ENCODE measurements at regions not wholly inside any gene's neighbourhood (a gene's known extent, or its start where the extent isn't known, plus 50 kb on each side); places are given as distances from the start of the nearest gene placed in this dataset.

DNA sequence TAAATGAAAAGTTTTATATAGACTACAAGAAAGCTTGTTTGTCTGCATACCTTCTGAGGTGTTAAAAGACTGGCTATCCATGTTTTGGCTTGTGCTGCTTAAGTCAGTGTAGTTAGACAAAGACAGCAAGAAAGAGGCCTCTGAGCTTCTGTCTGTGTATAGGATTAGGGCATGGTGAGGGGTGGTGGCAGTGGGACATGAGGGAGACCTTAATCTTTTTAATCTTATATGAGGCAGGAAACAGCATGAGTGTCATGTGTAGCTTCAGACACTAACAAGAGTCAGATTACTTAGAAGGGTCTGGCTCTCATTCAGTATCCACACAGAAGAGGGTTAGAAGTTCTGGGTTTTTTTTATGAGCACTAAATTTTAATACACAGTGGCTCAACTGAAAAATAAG, 213.3 kb downstream of the GABRG1 start:
- no peaks in the 10 kb centered on the region for H3K4me1 Mint-ChIP-seq
- H3K9me3 Mint-ChIP-seq, result no peaks in the 10 kb centered on the region
- TF ChIP-seq, protein P1, sequence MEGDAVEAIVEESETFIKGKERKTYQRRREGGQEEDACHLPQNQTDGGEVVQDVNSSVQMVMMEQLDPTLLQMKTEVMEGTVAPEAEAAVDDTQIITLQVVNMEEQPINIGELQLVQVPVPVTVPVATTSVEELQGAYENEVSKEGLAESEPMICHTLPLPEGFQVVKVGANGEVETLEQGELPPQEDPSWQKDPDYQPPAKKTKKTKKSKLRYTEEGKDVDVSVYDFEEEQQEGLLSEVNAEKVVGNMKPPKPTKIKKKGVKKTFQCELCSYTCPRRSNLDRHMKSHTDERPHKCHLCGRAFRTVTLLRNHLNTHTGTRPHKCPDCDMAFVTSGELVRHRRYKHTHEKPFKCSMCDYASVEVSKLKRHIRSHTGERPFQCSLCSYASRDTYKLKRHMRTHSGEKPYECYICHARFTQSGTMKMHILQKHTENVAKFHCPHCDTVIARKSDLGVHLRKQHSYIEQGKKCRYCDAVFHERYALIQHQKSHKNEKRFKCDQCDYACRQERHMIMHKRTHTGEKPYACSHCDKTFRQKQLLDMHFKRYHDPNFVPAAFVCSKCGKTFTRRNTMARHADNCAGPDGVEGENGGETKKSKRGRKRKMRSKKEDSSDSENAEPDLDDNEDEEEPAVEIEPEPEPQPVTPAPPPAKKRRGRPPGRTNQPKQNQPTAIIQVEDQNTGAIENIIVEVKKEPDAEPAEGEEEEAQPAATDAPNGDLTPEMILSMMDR (conservative IDR thresholded peaks at IDR 0.05), result no peak
- no peak for DNase-seq (ENCODE audit: low read depth, low spot score)
- H3K27me3 Mint-ChIP-seq (ENCODE audit: low read depth), result peaks cover 4% of the 10 kb centered on the region
- no peaks in the 10 kb centered on the region for H3K36me3 Mint-ChIP-seq (ENCODE audit: low read depth)
- H3K4me3 Mint-ChIP-seq, result no peak overlapping the region
- no peak overlapping the region for H3K27ac Mint-ChIP-seq (ENCODE audit: unreplicated experiment)

- Mint-ChIP-seq H3K4me1 (no peaks in the 10 kb centered on the region), H3K9me3 (peaks cover 5% of the 10 kb centered on the region), H3K27me3 (ENCODE audit: low read depth) (no peaks in the 10 kb centered on the region), H3K36me3 (ENCODE audit: low read depth) (no peaks in the 10 kb centered on the region), H3K27ac (ENCODE audit: unreplicated experiment) (no peak overlapping the region), H3K4me3 (no peak overlapping the region)
- no peak for DNase-seq (ENCODE audit: low read depth, low spot score)
- TF ChIP-seq, protein P1 (conservative IDR thresholded peaks at IDR 0.05), result no peak
Measured at GRCh38 chr4:45897946-45898585, 225.8 kb downstream of the GABRG1 start.

GRCh38 chr4:45883421-45883820, 240.4 kb downstream of the GABRG1 start:
- H3K4me1 Mint-ChIP-seq, result no peaks in the 10 kb centered on the region
- H3K36me3 Mint-ChIP-seq (ENCODE audit: low read depth), result no peaks in the 10 kb centered on the region
- TF ChIP-seq, protein P1 (conservative IDR thresholded peaks at IDR 0.05), result no peak
- no peak overlapping the region for H3K4me3 Mint-ChIP-seq
- no peak for DNase-seq (ENCODE audit: low read depth, low spot score)
- peaks cover 7% of the 10 kb centered on the region for H3K27me3 Mint-ChIP-seq (ENCODE audit: low read depth)
- H3K9me3 Mint-ChIP-seq, result peaks cover 13% of the 10 kb centered on the region
- H3K27ac Mint-ChIP-seq (ENCODE audit: unreplicated experiment), result no peak overlapping the region

DNA sequence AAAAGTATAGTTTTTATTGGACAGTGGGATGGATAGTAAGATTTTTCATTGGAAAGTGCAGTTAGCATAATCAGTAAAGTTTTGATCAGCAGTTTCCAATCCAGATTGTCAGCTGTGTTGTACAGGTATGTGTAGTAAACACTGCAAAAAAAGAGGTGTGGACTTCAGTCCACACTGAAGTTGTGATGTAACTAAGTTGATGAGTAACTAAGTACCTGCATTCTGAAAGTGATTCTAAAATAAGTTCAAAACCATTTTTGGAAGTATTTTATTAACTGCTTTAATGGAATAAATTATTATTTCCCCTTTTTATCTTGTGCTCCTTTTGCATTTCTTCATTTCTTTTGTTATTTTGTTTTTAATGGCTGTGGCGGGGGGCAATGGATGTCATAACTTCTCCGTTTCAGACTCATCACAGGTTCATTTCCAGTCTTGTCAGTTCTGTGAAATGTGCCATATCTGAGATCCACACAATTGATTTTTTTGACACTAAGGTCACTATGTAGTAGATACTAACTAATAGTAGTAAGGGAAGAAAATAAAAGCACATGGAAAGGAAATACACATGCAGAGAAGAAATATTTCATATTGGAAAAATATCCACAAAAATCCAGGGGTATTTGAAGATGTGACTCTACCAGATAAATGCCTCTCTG, 247.5 kb downstream of the GABRG1 start:
- Mint-ChIP-seq H3K9me3 (no peaks in the 10 kb centered on the region), H3K4me3 (no peak overlapping the region), H3K27ac (ENCODE audit: unreplicated experiment) (no peak overlapping the region), H3K4me1 (no peaks in the 10 kb centered on the region), H3K27me3 (ENCODE audit: low read depth) (peaks cover 14% of the 10 kb centered on the region), H3K36me3 (ENCODE audit: low read depth) (no peaks in the 10 kb centered on the region)
- TF ChIP-seq, protein P1 (conservative IDR thresholded peaks at IDR 0.05), result no peak
- no peak for DNase-seq (ENCODE audit: low read depth, low spot score)

GRCh38 chr4:45869184-45869583, 254.7 kb downstream of the GABRG1 start:
- Mint-ChIP-seq H3K9me3 (no peaks in the 10 kb centered on the region), H3K27me3 (ENCODE audit: low read depth) (no peaks in the 10 kb centered on the region), H3K4me3 (no peak overlapping the region), H3K36me3 (ENCODE audit: low read depth) (no peaks in the 10 kb centered on the region), H3K4me1 (no peaks in the 10 kb centered on the region), H3K27ac (ENCODE audit: unreplicated experiment) (no peak overlapping the region)
- DNase-seq (ENCODE audit: low read depth, low spot score), result no peak
- TF ChIP-seq, protein P1 (conservative IDR thresholded peaks at IDR 0.05), result no peak
